Osteocyte (in vitro differentiated cells): ENCODE measurements at regions not wholly inside any gene's neighbourhood (a gene's known extent, or its start where the extent isn't known, plus 50 kb on each side); places are given as distances from the start of the nearest gene placed in this dataset.
"Not testable (repeated sequence)": the region's sequence is repeated elsewhere in the genome, so short reads cannot be mapped to it uniquely, and the experiment has no call there.

Experiments
- DNase-seq: peaks from one replicate; pipeline ENCODE4 v3.0.0; 2021; ENCODE audit warnings: mixed read lengths; ENCODE audit not compliant: unreplicated experiment; ENCODE audit errors: extremely low spot score
- H3K27ac Mint-ChIP-seq: one replicate; pipeline ENCODE4 v1.8.0; 2021; ENCODE audit warnings: mild to moderate bottlenecking, mixed read lengths; ENCODE audit not compliant: unreplicated experiment
- H3K27me3 Mint-ChIP-seq: one replicate; pipeline ENCODE4 v1.8.0; 2021; ENCODE audit warnings: mixed read lengths; ENCODE audit not compliant: unreplicated experiment
- H3K36me3 Mint-ChIP-seq: one replicate; pipeline ENCODE4 v1.8.0; 2021; ENCODE audit warnings: mixed read lengths; ENCODE audit not compliant: unreplicated experiment
- H3K4me1 Mint-ChIP-seq: one replicate; pipeline ENCODE4 v1.8.0; 2021; ENCODE audit warnings: mixed read lengths; ENCODE audit not compliant: unreplicated experiment
- H3K4me3 Mint-ChIP-seq: one replicate; pipeline ENCODE4 v1.8.0; 2021; ENCODE audit warnings: mild to moderate bottlenecking, moderate library complexity, mixed read lengths; ENCODE audit not compliant: unreplicated experiment
- H3K9me3 Mint-ChIP-seq: one replicate; pipeline ENCODE4 v1.8.0; 2021; ENCODE audit warnings: mixed read lengths; ENCODE audit not compliant: unreplicated experiment
- CTCF ChIP-seq: fragments of 200-600 bp; sonication (generic); IDR thresholded peaks from 2 replicates; pipeline ENCODE4 v1.5.0; 2021; ENCODE audit warnings: antibody characterized with exemption, mild to moderate bottlenecking, moderate library complexity

- no peaks in the 10 kb centered on the region for H3K4me1 Mint-ChIP-seq
- no peak for TF ChIP-seq CTCF
- no peak overlapping the region for H3K27ac Mint-ChIP-seq
- peaks cover 11% of the 10 kb centered on the region for H3K27me3 Mint-ChIP-seq
- DNase-seq, result no peak
- H3K9me3 Mint-ChIP-seq, result peaks cover 7% of the 10 kb centered on the region
- H3K36me3 Mint-ChIP-seq, result no peaks in the 10 kb centered on the region
- no peak overlapping the region for H3K4me3 Mint-ChIP-seq
Observed at GRCh38 chr2:58347810-58348209, 106.7 kb upstream of the FANCL start.

- H3K27ac Mint-ChIP-seq, result no peak overlapping the region
- no peak for DNase-seq
- peaks cover 20% of the 10 kb centered on the region for H3K9me3 Mint-ChIP-seq
- peaks cover 9% of the 10 kb centered on the region for H3K27me3 Mint-ChIP-seq
- H3K36me3 Mint-ChIP-seq, result no peaks in the 10 kb centered on the region
- no peak overlapping the region for H3K4me3 Mint-ChIP-seq
- no peak for TF ChIP-seq CTCF
- no peaks in the 10 kb centered on the region for H3K4me1 Mint-ChIP-seq
Observed at GRCh38 chr2:58341047-58341446, 99.9 kb upstream of the FANCL start.

- H3K4me1 Mint-ChIP-seq, result no peaks in the 10 kb centered on the region
- H3K4me3 Mint-ChIP-seq, result no peak overlapping the region
- no peak for TF ChIP-seq CTCF
- DNase-seq, result no peak
- H3K27ac Mint-ChIP-seq, result no peak overlapping the region
- peaks cover 9% of the 10 kb centered on the region for H3K27me3 Mint-ChIP-seq
- H3K9me3 Mint-ChIP-seq, result peaks cover 20% of the 10 kb centered on the region
- no peaks in the 10 kb centered on the region for H3K36me3 Mint-ChIP-seq
Observed at GRCh38 chr2:58339548-58340243, 98.6 kb upstream of the FANCL start.

GRCh38 chr2:58336416-58336815 is 95.3 kb upstream of the FANCL start:
- no peak for TF ChIP-seq CTCF
- H3K9me3 Mint-ChIP-seq, result peaks cover under 1% of the 10 kb centered on the region
- H3K27ac Mint-ChIP-seq, result no peak overlapping the region
- H3K4me3 Mint-ChIP-seq, result no peak overlapping the region
- H3K36me3 Mint-ChIP-seq, result no peaks in the 10 kb centered on the region
- DNase-seq, result no peak
- no peaks in the 10 kb centered on the region for H3K4me1 Mint-ChIP-seq
- peaks cover 6% of the 10 kb centered on the region for H3K27me3 Mint-ChIP-seq

- Mint-ChIP-seq H3K4me1 (no peaks in the 10 kb centered on the region), H3K4me3 (no peak overlapping the region), H3K9me3 (no peaks in the 10 kb centered on the region), H3K36me3 (no peaks in the 10 kb centered on the region), H3K27me3 (peaks cover 6% of the 10 kb centered on the region), H3K27ac (no peak overlapping the region)
- no peak for TF ChIP-seq CTCF
- no peak for DNase-seq
Observed at GRCh38 chr2:58334414-58334813, 93.3 kb upstream of the FANCL start.

GRCh38 chr2:58325296-58325895 is 84.3 kb upstream of the FANCL start:
- H3K27ac Mint-ChIP-seq, H3K9me3 Mint-ChIP-seq, H3K36me3 Mint-ChIP-seq, DNase-seq, H3K27me3 Mint-ChIP-seq, H3K4me3 Mint-ChIP-seq, H3K4me1 Mint-ChIP-seq: not testable (repeated sequence)
